ENCODE measurements at regions not wholly inside any gene's neighbourhood (a gene's known extent, or its start where the extent isn't known, plus 50 kb on each side); places are given as distances from the start of the nearest gene placed in this dataset.

DNA sequence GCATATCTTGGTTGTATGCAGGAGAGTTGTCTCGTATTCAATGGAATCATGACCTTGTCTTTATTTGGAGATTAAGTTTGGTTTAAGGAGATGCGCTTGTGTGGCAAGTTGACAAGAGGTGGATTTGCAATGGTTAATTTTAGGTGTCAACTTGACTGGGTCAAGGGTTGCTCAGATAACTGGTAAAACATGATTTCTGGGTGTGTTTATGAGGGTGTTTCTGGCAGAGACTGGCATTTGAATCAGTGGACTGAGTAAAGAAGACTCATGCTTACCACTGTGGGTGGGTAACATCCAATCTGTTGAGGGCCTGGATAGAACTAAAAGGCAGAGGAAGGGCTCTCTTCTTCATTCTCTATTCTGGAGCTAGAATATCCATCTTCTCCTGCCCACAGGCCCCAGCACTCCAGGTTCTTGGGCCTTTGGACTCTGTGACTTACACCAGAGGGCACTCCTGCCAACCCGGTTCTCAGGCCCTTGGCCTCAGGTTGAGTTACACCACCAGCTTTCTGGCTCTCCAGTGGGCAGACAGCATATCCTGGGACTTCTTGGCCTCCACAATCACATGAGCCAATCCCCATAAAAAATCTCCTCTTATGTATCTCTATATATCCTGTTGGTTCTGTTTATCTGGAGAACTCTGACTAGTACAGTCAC is 141.5 kb upstream of the ARID2 start:
- Mint-ChIP-seq H3K4me3 (no peak overlapping the region), H3K36me3 (no peaks in the 10 kb centered on the region), H3K27ac (no peak overlapping the region), H3K27me3 (no peaks in the 10 kb centered on the region), H3K4me1 (ENCODE audit: low read depth) (no peaks in the 10 kb centered on the region), H3K9me3 (ENCODE audit: low read depth) (no peaks in the 10 kb centered on the region)

DNA sequence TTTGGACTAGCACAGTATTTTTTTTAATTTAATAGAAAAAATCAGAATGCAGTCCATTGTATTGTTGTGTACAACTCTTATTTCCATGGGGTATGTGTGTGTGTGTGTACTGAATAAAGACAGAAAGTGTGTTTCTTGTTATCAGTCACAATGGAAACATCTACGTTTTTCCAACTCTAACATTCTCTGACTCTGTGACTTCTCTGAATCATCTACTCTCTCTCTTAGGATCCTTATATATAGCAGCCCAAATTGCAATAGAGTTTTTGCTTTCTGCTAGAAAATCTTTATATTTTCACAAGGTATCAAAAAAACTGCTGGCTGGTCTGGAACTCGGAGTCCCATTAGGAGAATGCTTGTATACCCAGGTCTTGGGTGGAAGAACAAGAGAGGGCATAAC is 138.9 kb upstream of the ARID2 start:
- no peaks in the 10 kb centered on the region for H3K9me3 Mint-ChIP-seq (ENCODE audit: low read depth)
- H3K27me3 Mint-ChIP-seq: no peaks in the 10 kb centered on the region

DNA sequence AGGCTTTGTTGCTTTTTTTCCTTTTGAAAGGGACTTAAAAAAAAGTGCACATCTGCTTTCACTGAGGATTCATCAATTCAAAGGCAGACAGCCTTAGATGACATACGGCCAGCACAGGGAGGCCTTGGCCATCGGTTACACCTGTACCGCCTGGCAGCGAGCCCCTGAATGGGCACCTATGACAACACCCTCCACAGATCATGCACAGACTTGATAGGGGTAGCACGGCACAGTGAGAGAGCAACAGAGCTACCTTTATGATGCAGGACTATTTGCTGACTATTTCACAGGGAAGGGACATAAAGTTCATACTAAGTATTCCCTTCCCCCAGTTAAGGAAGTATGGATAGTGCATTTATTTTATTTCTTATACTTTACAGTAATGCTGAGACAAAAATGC is 137.9 kb upstream of the ARID2 start:
- Mint-ChIP-seq H3K36me3 (no peaks in the 10 kb centered on the region), H3K4me3 (no peak overlapping the region), H3K9me3 (ENCODE audit: low read depth) (no peaks in the 10 kb centered on the region), H3K4me1 (ENCODE audit: low read depth) (no peaks in the 10 kb centered on the region), H3K27ac (no peak overlapping the region), H3K27me3 (no peaks in the 10 kb centered on the region)

More for the DNA sequence above, 138.9 kb upstream of the ARID2 start:
- H3K27ac Mint-ChIP-seq: no peak overlapping the region
- no peaks in the 10 kb centered on the region for H3K4me1 Mint-ChIP-seq (ENCODE audit: low read depth)
- no peak overlapping the region for H3K4me3 Mint-ChIP-seq
- no peaks in the 10 kb centered on the region for H3K36me3 Mint-ChIP-seq

DNA sequence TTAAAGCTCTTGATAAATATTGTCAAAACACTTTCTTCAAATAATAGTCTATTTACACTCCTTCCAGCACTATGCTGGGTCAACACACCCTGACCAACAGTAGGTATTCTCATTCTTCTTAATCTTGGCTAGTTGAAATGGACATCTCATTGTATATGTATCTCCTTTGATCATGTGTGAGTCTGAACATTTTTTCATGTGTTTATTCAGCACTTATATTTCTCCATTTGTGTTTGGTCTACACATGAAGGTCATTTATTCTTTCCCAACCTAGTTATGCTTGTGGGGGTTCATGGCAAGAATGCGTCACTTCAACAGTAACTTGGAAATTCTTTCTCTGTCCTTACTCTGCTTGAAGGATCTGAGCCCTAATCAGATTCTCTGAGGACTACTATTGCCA is 133.1 kb upstream of the ARID2 start:
- Mint-ChIP-seq H3K4me1 (ENCODE audit: low read depth) (no peaks in the 10 kb centered on the region), H3K27me3 (no peaks in the 10 kb centered on the region), H3K36me3 (no peaks in the 10 kb centered on the region), H3K27ac (no peak overlapping the region), H3K4me3 (no peak overlapping the region), H3K9me3 (ENCODE audit: low read depth) (no peaks in the 10 kb centered on the region)

DNA sequence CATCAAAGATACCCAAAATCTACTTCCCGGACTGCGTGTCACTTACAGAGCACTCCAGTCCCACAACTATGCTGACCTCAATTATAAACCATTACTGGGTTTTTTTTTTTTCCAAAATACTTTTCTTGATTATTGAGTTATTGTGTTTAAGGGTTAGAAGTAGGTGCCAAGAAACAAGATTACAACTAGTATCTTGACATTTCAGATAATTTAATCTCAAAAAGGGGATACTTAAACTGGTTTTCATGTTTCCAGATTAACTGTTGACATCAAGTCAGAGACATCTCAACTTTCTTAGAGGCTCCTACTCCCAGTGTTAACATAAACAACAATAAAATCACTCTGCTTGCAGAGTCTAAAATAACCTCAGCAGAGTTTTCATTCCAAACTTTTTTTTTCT is 131.2 kb upstream of the ARID2 start:
- Mint-ChIP-seq H3K9me3 (ENCODE audit: low read depth) (no peaks in the 10 kb centered on the region), H3K4me1 (ENCODE audit: low read depth) (no peaks in the 10 kb centered on the region), H3K4me3 (no peak overlapping the region), H3K27me3 (no peaks in the 10 kb centered on the region), H3K27ac (no peak overlapping the region), H3K36me3 (no peaks in the 10 kb centered on the region)

DNA sequence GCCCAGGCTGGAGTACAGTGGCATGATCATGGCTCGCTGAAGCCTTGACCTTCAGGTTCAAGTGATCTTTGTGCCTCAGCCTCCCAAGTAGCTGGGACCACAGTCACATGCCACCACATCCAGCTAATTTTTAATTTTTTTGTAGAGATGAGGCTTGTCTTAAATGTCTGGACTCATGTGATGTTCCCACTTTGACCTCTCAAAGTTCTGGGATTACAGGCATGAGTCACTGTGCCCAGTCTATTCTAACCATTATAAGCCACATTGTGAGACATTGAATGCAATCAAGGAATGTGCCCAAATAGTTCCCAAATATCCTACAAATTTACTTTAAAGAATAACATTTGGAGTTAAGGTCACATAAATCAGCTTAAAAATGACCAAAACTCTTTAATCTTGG is 130.7 kb upstream of the ARID2 start:
- no peaks in the 10 kb centered on the region for H3K9me3 Mint-ChIP-seq (ENCODE audit: low read depth)
- H3K36me3 Mint-ChIP-seq: no peaks in the 10 kb centered on the region
- no peak overlapping the region for H3K27ac Mint-ChIP-seq
- no peaks in the 10 kb centered on the region for H3K27me3 Mint-ChIP-seq
- H3K4me3 Mint-ChIP-seq: no peak overlapping the region
- no peaks in the 10 kb centered on the region for H3K4me1 Mint-ChIP-seq (ENCODE audit: low read depth)

DNA sequence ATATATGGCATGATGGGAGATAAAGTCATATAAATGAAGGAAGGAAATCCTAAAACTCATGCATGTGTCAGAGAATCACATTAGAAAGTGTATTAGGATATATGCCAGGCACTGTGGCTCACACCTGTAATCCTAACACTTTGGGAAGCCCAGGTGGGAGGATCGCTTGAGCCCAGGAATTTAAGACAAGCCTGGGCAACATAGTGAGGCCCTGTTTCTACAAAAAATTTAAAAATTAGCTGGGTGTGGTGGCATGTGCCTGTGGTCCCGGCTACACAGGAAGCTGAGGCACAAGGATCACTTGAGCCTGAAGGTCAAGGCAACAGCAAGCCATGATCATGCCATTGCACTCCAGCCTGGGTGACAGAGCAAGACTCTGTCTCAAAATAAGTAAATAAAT is 130.3 kb upstream of the ARID2 start:
- Mint-ChIP-seq H3K36me3 (no peaks in the 10 kb centered on the region), H3K27ac (no peak overlapping the region), H3K27me3 (no peaks in the 10 kb centered on the region), H3K4me1 (ENCODE audit: low read depth) (no peaks in the 10 kb centered on the region), H3K4me3 (no peak overlapping the region), H3K9me3 (ENCODE audit: low read depth) (no peaks in the 10 kb centered on the region)

DNA sequence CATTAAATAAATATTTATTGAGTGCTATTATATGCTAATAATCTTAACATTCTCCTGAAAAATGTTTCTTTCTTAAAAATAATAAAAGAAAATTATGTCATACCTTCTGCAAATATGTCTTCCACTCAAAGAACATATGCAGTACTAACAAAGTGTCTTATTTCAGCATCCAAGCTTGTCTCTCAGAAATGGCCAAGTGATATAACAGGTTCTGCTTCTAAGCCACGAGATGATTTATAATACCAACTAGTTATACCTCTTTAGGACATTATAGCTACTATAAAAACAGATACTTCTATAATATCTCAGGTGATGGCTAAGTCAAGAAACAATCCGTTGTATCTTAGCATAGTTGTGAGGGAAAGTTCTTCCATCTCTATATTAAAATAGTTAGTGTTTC is 128.1 kb upstream of the ARID2 start:
- H3K27me3 Mint-ChIP-seq: no peaks in the 10 kb centered on the region
- H3K27ac Mint-ChIP-seq: no peak overlapping the region

DNA sequence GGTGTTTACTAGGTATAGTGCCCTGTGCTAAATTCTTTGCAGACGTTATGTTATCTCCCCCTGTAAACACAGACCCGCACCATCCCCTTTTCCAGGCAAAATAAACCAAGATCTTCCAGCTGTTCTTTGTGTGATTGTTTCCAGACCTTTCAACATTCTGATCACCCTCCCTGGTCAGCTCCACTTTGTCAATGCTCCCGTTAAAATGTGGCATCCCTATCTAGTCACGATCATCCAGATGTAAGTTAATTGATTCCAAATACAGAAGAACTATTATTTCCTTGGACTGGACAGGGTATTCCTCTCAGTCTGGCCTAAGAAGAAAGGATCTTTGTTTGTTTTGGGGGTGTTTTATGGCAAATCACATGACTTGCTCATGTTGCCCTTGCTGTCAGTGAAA is 127.6 kb upstream of the ARID2 start:
- no peaks in the 10 kb centered on the region for H3K4me1 Mint-ChIP-seq (ENCODE audit: low read depth)
- no peak overlapping the region for H3K27ac Mint-ChIP-seq
- H3K9me3 Mint-ChIP-seq (ENCODE audit: low read depth): peaks cover 5% of the 10 kb centered on the region
- peaks cover 4% of the 10 kb centered on the region for H3K36me3 Mint-ChIP-seq
- no peaks in the 10 kb centered on the region for H3K27me3 Mint-ChIP-seq
- H3K4me3 Mint-ChIP-seq: no peak overlapping the region

More for the DNA sequence above, 128.1 kb upstream of the ARID2 start:
- Mint-ChIP-seq H3K36me3 (peaks cover 4% of the 10 kb centered on the region), H3K4me3 (no peak overlapping the region), H3K9me3 (ENCODE audit: low read depth) (peaks cover 5% of the 10 kb centered on the region), H3K4me1 (ENCODE audit: low read depth) (no peaks in the 10 kb centered on the region)

DNA sequence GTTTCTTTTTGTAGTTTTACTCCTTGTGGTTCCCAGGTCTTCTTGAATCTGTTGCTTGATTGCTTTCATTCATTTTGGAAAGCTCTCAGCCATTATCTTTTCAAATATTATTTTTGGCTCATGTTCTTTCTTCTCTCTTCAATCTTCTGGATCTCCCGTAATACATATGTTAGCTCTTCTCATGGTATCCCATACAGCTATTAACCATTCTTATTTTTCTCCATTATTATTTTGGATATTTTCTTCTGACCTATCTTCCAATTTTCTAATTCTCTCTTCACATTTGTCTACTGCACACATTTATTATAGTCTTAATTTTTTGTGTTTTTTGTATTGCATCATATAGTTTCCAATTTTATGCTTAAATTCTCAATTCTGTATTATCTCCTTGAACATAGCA is 123.9 kb upstream of the ARID2 start:
- no peaks in the 10 kb centered on the region for H3K4me1 Mint-ChIP-seq (ENCODE audit: low read depth)
- H3K36me3 Mint-ChIP-seq: peaks cover 4% of the 10 kb centered on the region
- peaks cover 5% of the 10 kb centered on the region for H3K27me3 Mint-ChIP-seq
- H3K9me3 Mint-ChIP-seq (ENCODE audit: low read depth): peaks cover 5% of the 10 kb centered on the region
- H3K27ac Mint-ChIP-seq: no peak overlapping the region
- no peak overlapping the region for H3K4me3 Mint-ChIP-seq

DNA sequence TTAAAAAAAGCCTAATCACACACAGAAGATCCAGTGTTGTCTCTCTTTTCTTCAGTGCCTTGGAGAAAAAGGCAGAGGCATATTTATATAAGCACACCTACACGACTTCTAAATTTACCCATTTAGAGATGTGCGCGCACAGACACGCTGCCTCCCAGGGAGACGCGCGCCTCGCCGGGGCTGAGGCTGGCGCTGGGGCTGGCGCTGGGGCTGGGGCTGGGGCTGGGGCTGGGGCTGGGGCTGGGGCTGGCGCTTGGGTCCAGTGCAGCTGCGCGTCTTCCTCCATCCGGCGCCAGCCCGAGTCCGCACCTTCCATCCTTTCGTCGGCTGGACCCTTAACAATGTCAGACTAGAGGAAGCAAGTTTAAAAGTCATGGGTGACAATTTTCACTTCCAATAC is 118.4 kb upstream of the ARID2 start:
- Mint-ChIP-seq H3K4me1 (ENCODE audit: low read depth) (peaks cover 3% of the 10 kb centered on the region), H3K27me3 (peaks cover 5% of the 10 kb centered on the region), H3K9me3 (ENCODE audit: low read depth) (no peaks in the 10 kb centered on the region), H3K36me3 (no peaks in the 10 kb centered on the region), H3K4me3 (no peak overlapping the region), H3K27ac (no peak overlapping the region)

DNA sequence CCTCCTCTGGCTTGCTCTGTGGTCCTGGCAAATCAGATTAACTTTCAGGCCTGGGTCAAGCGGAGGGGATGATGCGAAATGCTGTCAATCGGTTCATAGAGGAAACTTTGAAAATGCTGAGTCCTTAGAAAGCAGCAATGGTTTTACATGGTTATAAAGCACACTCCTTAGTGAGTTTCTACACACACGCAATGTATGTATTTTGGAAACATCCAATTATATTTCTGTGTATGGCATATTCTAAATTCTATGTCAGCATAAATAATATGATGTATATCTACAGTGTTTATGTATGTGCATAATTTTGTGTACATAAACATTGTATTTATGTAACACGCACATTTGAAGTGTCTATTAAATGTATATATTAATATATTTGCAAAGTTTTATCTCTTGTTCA is 118.0 kb upstream of the ARID2 start:
- H3K4me1 Mint-ChIP-seq (ENCODE audit: low read depth): peaks cover 3% of the 10 kb centered on the region
- H3K36me3 Mint-ChIP-seq: no peaks in the 10 kb centered on the region
- H3K4me3 Mint-ChIP-seq: no peak overlapping the region
- no peak overlapping the region for H3K27ac Mint-ChIP-seq
- peaks cover 5% of the 10 kb centered on the region for H3K27me3 Mint-ChIP-seq
- H3K9me3 Mint-ChIP-seq (ENCODE audit: low read depth): no peaks in the 10 kb centered on the region

DNA sequence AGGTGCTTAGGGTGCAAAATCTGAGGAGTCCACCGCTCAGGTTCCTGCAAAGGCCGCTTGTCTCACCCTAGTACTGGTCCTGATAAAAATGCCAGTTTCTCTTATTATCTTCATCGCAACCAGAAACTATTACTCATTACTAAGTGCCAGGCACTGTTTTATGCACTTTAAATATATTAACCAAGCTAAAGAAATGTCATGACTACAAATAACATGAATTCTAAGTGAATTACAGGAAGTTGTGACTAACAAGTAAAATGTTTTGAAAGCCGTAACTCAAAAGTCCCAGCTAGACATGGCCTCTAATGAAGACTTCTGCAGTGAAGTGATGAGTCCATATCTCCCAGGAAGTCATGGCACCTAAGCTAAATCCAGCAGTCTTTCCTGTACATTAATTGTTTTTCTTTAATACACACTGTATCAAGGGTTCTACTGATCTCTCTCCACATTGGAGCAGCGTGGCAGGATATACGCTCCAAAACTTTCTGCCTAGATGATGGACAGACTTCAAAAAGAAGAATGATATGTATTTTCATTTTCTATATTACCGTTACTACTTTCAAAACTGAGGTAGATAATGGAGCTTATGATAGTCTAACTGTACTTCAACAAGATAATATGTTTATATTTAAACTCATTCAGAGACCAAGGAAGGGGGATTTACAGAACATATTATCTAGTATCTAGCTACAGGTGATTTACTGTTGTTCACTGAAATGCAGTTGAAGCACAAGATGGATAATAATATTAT is 117.3 kb upstream of the ARID2 start:
- no peaks in the 10 kb centered on the region for H3K9me3 Mint-ChIP-seq (ENCODE audit: low read depth)
- no peak overlapping the region for H3K4me3 Mint-ChIP-seq
- no peaks in the 10 kb centered on the region for H3K36me3 Mint-ChIP-seq
- peak overlapping the region; percentile 17 for H3K27ac Mint-ChIP-seq
- peaks cover 5% of the 10 kb centered on the region for H3K27me3 Mint-ChIP-seq
- H3K4me1 Mint-ChIP-seq (ENCODE audit: low read depth): peaks cover 3% of the 10 kb centered on the region

DNA sequence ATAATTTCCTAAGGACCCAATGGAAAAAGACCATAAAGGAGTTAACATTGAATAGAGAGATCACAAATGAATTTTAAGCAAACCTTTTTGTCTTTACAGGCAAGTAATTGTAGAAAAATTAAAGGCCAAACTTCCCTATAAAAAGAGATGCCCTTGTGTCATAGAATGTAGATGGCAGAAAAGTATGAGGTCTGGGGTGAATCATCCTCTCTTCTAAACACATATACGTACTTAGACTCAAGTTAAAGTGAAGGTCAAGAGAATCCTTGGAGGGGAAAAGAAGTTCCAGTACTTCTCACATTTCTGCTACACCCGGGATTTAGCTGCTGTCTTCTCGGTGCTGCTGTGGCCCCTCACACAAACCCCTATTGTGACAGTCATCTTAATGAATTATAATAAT is 116.2 kb upstream of the ARID2 start:
- H3K27ac Mint-ChIP-seq: no peak overlapping the region
- H3K27me3 Mint-ChIP-seq: peaks cover 5% of the 10 kb centered on the region
- H3K4me1 Mint-ChIP-seq (ENCODE audit: low read depth): peaks cover 3% of the 10 kb centered on the region
- no peaks in the 10 kb centered on the region for H3K36me3 Mint-ChIP-seq
- H3K9me3 Mint-ChIP-seq (ENCODE audit: low read depth): no peaks in the 10 kb centered on the region
- H3K4me3 Mint-ChIP-seq: no peak overlapping the region

DNA sequence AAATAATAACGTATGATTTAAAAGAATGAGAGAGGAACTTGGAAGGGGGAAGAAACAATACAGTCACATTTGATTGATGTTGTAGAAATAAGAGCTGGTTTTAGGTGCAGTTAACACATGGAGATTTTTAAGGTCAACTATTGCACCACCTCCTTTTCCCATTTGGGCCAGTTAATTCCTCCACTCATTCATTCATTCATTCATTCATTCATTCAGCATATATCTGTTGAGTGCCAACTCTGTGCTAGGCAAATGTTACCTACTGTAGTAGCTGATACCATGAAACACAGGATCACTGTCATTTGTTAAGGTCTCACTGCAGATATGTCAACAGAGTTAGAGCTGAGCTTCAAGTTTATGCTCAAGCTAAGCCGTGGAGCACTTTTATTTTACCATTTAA is 115.7 kb upstream of the ARID2 start:
- H3K4me3 Mint-ChIP-seq: no peak overlapping the region
- H3K36me3 Mint-ChIP-seq: no peaks in the 10 kb centered on the region
- H3K27ac Mint-ChIP-seq: no peak overlapping the region
- peaks cover 3% of the 10 kb centered on the region for H3K27me3 Mint-ChIP-seq
- H3K4me1 Mint-ChIP-seq (ENCODE audit: low read depth): peaks cover 3% of the 10 kb centered on the region
- H3K9me3 Mint-ChIP-seq (ENCODE audit: low read depth): no peaks in the 10 kb centered on the region

DNA sequence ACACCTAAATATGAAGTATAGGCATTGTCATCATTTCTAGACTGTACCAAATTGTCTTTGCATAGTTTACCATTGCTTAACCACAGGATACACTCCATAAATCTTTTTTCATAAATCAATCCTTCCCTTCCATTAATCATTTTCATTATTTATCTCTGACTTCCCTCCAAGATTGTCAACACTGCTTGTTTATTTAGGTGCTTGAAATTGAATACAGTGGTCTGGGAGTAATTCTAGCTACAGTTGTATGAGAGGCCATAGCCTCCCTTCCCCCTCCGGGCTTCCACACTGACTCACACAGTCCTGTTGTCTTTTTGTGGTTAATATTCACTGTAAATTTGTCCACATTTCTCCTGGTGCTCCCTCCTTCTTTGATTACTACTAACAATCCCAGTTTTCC is 114.2 kb upstream of the ARID2 start:
- peaks cover under 1% of the 10 kb centered on the region for H3K27me3 Mint-ChIP-seq
- H3K9me3 Mint-ChIP-seq (ENCODE audit: low read depth): no peaks in the 10 kb centered on the region
- no peak overlapping the region for H3K27ac Mint-ChIP-seq
- H3K36me3 Mint-ChIP-seq: no peaks in the 10 kb centered on the region
- peaks cover 3% of the 10 kb centered on the region for H3K4me1 Mint-ChIP-seq (ENCODE audit: low read depth)
- H3K4me3 Mint-ChIP-seq: no peak overlapping the region
